SK-N-SH treated with all-trans-retinoic acid at 6 μM for 48 hours (cell line): ENCODE measurements at regions not wholly inside any gene's neighbourhood (a gene's known extent, or its start where the extent isn't known, plus 50 kb on each side); places are given as distances from the start of the nearest gene placed in this dataset.

Source experiments
- ATAC-seq: fragments of 200-7000 bp; cut with Tn5 transposase; 3 replicates; pipeline ENCODE4 v1.9.1; 2020; ENCODE audit warnings: mild to moderate bottlenecking, moderate library complexity
- ARNTL ChIP-seq: fragments of 450-650 bp; formaldehyde crosslinking; IDR thresholded peaks from 2 replicates; pipeline ENCODE4 v1.5.0; 2020; ENCODE audit warnings: low read depth, mild to moderate bottlenecking, moderate library complexity, borderline replicate concordance
- BACH2 ChIP-seq: fragments of 250-450 bp; sonication (Bioruptor Pico); IDR thresholded peaks from 2 replicates; pipeline ENCODE4 v1.9.0; 2021; ENCODE audit warnings: mild to moderate bottlenecking, borderline replicate concordance
- CREB5 ChIP-seq: fragments of 250-450 bp; sonication (Bioruptor Pico); IDR thresholded peaks from 2 replicates; pipeline ENCODE4 v1.5.1; 2020; ENCODE audit warnings: low read depth, mild to moderate bottlenecking, moderate library complexity
- CSDC2 ChIP-seq: fragments of 250-450 bp; sonication (Bioruptor Pico); IDR thresholded peaks from 2 replicates; pipeline ENCODE4 v1.5.0; 2020; ENCODE audit warnings: mild to moderate bottlenecking, moderate library complexity
- CSRNP3 ChIP-seq: fragments of 250-450 bp; sonication (Bioruptor Pico); IDR thresholded peaks from 2 replicates; pipeline ENCODE4 v1.5.1; 2021; ENCODE audit warnings: mild to moderate bottlenecking, moderate library complexity
- ESRRG ChIP-seq: fragments of 250-450 bp; sonication (Bioruptor Pico); IDR thresholded peaks from 2 replicates; pipeline ENCODE4 v1.6.1; 2021; ENCODE audit warnings: mild to moderate bottlenecking
- GLIS3 ChIP-seq: fragments of 250-450 bp; sonication (Bioruptor Pico); IDR thresholded peaks from 2 replicates; pipeline ENCODE4 v1.5.0; 2020; ENCODE audit warnings: mild to moderate bottlenecking, moderate library complexity
- ISL1 ChIP-seq: fragments of 250-450 bp; sonication (Bioruptor Pico); IDR thresholded peaks from 2 replicates; pipeline ENCODE4 v2.1.2; 2022; ENCODE audit warnings: mild to moderate bottlenecking, moderate library complexity
- OSR1 ChIP-seq: fragments of 250-450 bp; sonication (Bioruptor Pico); IDR thresholded peaks from 2 replicates; pipeline ENCODE4 v1.8.0; 2022; ENCODE audit warnings: moderate library complexity, mild to moderate bottlenecking, inconsistent platforms
- PATZ1 ChIP-seq: fragments of 250-450 bp; sonication (Bioruptor Pico); IDR thresholded peaks from 2 replicates; pipeline ENCODE4 v1.8.0; 2020; ENCODE audit warnings: mild to moderate bottlenecking, moderate library complexity, borderline replicate concordance
- POU6F1 ChIP-seq: fragments of 250-450 bp; sonication (Bioruptor Pico); IDR thresholded peaks from 2 replicates; pipeline ENCODE4 v1.8.0; 2021; ENCODE audit warnings: low read depth, mild to moderate bottlenecking, moderate library complexity, borderline replicate concordance
- PPARA ChIP-seq: fragments of 250-450 bp; sonication (Bioruptor Pico); IDR thresholded peaks from 2 replicates; pipeline ENCODE4 v1.5.0; 2020; ENCODE audit warnings: mild to moderate bottlenecking, borderline replicate concordance
- RARB ChIP-seq: fragments of 250-450 bp; sonication (Bioruptor Pico); IDR thresholded peaks from 2 replicates; pipeline ENCODE4 v1.8.0; 2021; ENCODE audit warnings: mild to moderate bottlenecking, moderate library complexity
- SNAI2 ChIP-seq: fragments of 250-450 bp; sonication (Bioruptor Pico); IDR thresholded peaks from 2 replicates; pipeline ENCODE4 v1.5.0; 2020; ENCODE audit warnings: mild to moderate bottlenecking, moderate library complexity
- TCF4 ChIP-seq: fragments of 250-450 bp; sonication (Bioruptor Pico); IDR thresholded peaks from 2 replicates; pipeline ENCODE4 v1.8.0; 2021; ENCODE audit warnings: mild to moderate bottlenecking, moderate library complexity, borderline replicate concordance
- TOX ChIP-seq: fragments of 250-450 bp; sonication (Bioruptor Pico); IDR thresholded peaks from 2 replicates; pipeline ENCODE4 v1.8.0; 2021; ENCODE audit warnings: mild to moderate bottlenecking, moderate library complexity, borderline replicate concordance
- TSHZ2 ChIP-seq: fragments of 250-450 bp; sonication (Bioruptor Pico); IDR thresholded peaks from 2 replicates; pipeline ENCODE4 v1.5.0; 2020; ENCODE audit warnings: mild to moderate bottlenecking, moderate library complexity
- ZC3H10 ChIP-seq: fragments of 250-450 bp; sonication (Bioruptor Pico); IDR thresholded peaks from 2 replicates; pipeline ENCODE4 v1.5.1; 2021; ENCODE audit warnings: mild to moderate bottlenecking, moderate library complexity
- ZFP3 ChIP-seq: fragments of 250-450 bp; sonication (Bioruptor Pico); IDR thresholded peaks from 2 replicates; pipeline ENCODE4 v1.5.0; 2020; ENCODE audit warnings: mild to moderate bottlenecking, moderate library complexity
- ZFP30 ChIP-seq: fragments of 450-650 bp; formaldehyde crosslinking; IDR thresholded peaks from 2 replicates; pipeline ENCODE4 v1.5.0; 2022; ENCODE audit warnings: mild to moderate bottlenecking, moderate library complexity
- ZNF565 ChIP-seq: fragments of 450-650 bp; formaldehyde crosslinking; conservative IDR thresholded peaks from 2 replicates; pipeline ENCODE4 v1.5.0; 2020; ENCODE audit warnings: low read depth, mild to moderate bottlenecking, moderate library complexity
- ZNF70 ChIP-seq: fragments of 450-650 bp; formaldehyde crosslinking; IDR thresholded peaks from 2 replicates; pipeline ENCODE4 v1.5.0; 2020; ENCODE audit warnings: mild to moderate bottlenecking, moderate library complexity
- ZNF8 ChIP-seq: fragments of 450-650 bp; formaldehyde crosslinking; IDR thresholded peaks from 2 replicates; pipeline ENCODE4 v1.5.0; 2020; ENCODE audit warnings: mild to moderate bottlenecking, moderate library complexity

DNA sequence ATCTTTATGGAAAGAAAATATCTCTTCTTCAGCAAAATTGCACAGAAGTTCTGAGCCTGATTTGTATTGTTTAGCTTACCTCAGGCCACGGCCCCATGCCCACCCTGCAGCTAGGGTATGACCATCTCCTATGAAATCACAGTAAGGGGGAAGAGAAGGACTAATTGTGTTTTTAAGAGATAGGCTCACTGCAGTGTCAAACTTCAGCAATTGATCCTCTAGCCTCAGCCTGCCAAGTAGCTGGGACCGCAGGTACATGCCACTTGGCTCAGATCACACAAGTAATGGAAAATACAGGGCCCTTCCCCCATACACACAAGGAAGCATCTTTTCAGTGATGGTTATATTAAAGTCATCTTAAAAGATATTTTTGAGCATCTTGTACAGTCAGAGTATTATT lies 60.0 kb downstream of the DMAC1 start:
- no peak for ATAC-seq
- TF ChIP-seq ZFP30 (CRISPR knock-in tag) = no peak
- no peak for TF ChIP-seq RARB (CRISPR knock-in tag)
- TF ChIP-seq SNAI2 (CRISPR knock-in tag) = no peak
- no peak for TF ChIP-seq POU6F1 (CRISPR knock-in tag)
- TF ChIP-seq PPARA (CRISPR knock-in tag) = no peak
- no peak for TF ChIP-seq CSRNP3
- TF ChIP-seq ZFP3 (CRISPR knock-in tag) = no peak
- no peak for TF ChIP-seq PATZ1 (CRISPR knock-in tag)
- TF ChIP-seq GLIS3 (CRISPR knock-in tag) = no peak
- TF ChIP-seq OSR1 (CRISPR knock-in tag) = no peak
- TF ChIP-seq ZNF565 (CRISPR knock-in tag) = no peak
- no peak for TF ChIP-seq CREB5 (CRISPR knock-in tag)
- TF ChIP-seq TSHZ2 (CRISPR knock-in tag) = no peak
- TF ChIP-seq ZNF8 = no peak
- TF ChIP-seq CSDC2 = no peak
- no peak for TF ChIP-seq ZC3H10 (CRISPR knock-in tag)
- no peak for TF ChIP-seq BACH2 (CRISPR knock-in tag)
- no peak for TF ChIP-seq ISL1 (CRISPR knock-in tag)
- no peak for TF ChIP-seq ZNF70
- TF ChIP-seq, all 23 proteins: peak for 0

GRCh38 chr9:7735311-7735710 lies 64.3 kb downstream of the DMAC1 start:
- no peak for ATAC-seq
- TF ChIP-seq ARNTL (CRISPR knock-in tag) (no peak), RARB (CRISPR knock-in tag) (no peak), ZFP30 (CRISPR knock-in tag) (no peak), TCF4 (CRISPR knock-in tag) (no peak), CSDC2 (no peak), BACH2 (CRISPR knock-in tag) (no peak), SNAI2 (CRISPR knock-in tag) (no peak), CSRNP3 (no peak), TOX (no peak), TSHZ2 (CRISPR knock-in tag) (no peak), ESRRG (no peak)
